ENCODE measurements at regions not wholly inside any gene's neighbourhood (a gene's known extent, or its start where the extent isn't known, plus 50 kb on each side); places are given as distances from the start of the nearest gene placed in this dataset.

- TF ChIP-seq CTCF (IDR thresholded peaks at IDR 0.05; ENCODE audit: insufficient read depth, low read length) (no peak), POLR2AphosphoS5 (IDR thresholded peaks at IDR 0.05; ENCODE audit: low read depth) (no peak), REST (IDR thresholded peaks at IDR 0.05; ENCODE audit: insufficient replicate concordance, low read depth) (no peak), GABPA (IDR thresholded peaks at IDR 0.05; ENCODE audit: low read depth) (no peak), SPI1 (IDR thresholded peaks at IDR 0.05; ENCODE audit: borderline replicate concordance, low read depth) (no peak)
Measured at GRCh38 chr2:36137612-36138011, 218.0 kb upstream of the CRIM1 start.

Data from HL-60 (cell line).